ENCODE measurements at regions not wholly inside any gene's neighbourhood (a gene's known extent, or its start where the extent isn't known, plus 50 kb on each side); places are given as distances from the start of the nearest gene placed in this dataset.
"Not testable (repeated sequence)": the region's sequence is repeated elsewhere in the genome, so short reads cannot be mapped to it uniquely, and the experiment has no call there.

- no peak for DNase-seq
Observed at GRCh38 chr6:126821706-126822105, 296.8 kb upstream of the RSPO3 start.

DNA sequence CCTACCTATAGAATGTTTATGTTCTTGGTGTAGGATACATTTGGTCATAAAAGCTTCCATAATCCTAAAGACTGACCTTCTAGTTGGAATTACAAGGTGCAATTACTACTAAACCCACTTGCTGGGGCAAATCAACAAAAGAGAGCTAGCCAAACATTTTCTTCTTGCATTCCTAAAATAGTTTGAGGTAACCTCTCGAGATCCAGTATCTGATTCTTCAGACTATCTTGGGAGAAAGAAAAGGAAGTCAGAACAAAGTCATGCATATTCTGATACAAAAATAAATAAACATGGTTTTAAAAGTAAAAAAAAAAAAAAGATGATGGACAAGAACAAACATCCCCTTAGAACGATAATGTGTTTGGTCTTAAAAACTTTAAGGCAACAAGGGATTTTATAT, 294.2 kb upstream of the RSPO3 start:
- no peak for DNase-seq

DNA sequence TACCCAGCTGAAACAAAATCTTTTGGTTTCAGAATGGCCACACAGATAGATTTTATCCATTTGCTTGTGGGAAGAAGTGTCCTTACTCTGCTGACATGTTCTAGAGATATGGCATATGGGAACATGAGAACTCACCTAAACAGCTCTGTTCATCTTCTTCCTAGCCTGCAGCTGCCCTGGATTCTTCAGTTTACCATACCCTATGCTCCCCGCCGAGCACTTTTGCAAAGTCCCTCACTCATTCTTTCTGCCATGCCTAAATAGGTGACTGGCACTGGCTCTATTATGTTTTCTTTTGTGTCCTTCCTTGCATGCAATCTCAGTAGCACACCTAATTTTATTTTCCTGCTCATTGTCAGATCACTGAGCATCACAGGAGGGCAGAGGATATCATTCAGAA, 293.7 kb upstream of the RSPO3 start:
- DNase-seq, result no peak

DNA sequence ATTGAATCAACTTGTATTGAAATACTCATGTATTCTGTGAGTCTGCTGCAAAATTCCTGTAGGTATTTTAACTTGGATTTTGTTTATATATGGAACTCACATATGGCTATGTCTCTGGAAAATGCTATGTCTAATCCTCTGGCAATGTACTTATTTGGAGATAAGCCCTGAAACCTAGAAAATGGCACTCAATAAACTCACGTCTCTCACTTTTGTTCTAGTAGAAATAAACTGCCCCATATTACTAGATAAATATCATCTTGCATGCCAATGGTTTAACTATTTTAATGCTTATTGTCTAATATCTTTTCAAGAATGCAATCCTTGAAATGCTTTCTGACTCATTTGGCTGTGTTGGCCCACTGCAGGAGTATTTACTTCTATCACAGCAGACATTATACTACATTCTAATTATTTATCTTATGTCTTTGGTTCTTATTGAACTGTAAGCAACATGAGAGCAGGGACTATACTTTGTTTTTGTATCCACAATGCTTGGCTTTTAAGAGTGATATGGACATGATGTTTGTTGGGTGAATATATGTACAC, 292.2 kb upstream of the RSPO3 start:
- DNase-seq, result no peak

DNA sequence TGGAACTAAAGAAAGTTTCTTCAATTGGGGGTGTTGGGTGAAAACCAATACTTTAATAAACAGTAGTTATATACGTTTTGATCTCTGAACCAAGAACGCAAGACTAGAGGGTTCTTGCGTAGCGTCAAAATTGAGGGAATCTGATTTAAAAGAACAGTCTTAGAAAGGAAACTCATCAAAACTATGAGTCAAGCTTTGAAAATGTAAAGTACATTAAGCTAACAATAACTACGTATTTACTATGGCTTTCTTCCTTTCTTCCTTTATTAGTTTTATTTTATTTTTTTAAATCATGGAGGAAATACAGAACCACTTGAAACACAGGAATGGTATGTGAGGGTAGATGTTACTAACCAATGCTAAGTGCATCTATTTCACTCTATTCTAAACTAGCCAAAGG, 287.0 kb upstream of the RSPO3 start:
- no peak for DNase-seq

- no peak for DNase-seq
Observed at GRCh38 chr6:126842769-126843168, 275.7 kb upstream of the RSPO3 start.

GRCh38 chr6:126848119-126848518, 270.4 kb upstream of the RSPO3 start:
- no peak for DNase-seq

- DNase-seq, result no peak
Observed at GRCh38 chr6:126867641-126868040, 250.8 kb upstream of the RSPO3 start.

- DNase-seq, result no peak
Observed at GRCh38 chr6:126873351-126873750, 245.1 kb upstream of the RSPO3 start.

DNA sequence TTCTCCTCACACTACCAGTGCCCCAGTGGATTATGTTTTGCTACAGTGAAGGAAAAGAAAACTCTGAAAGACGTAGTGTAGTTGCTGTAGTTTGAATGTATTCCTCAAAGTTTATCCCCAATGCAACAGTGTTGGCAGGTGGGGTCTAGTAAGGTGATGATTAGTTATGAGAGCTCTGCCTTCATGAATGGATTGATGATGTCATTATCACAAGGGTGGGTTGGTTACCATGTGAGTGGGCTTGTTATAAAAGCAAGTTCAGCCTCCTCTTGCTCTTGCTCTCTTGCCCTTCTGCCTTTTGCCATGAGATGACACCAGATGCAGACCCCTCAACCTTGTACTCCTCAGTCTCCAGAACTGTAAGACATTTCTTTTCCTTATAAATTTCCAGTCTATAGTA, 244.7 kb upstream of the RSPO3 start:
- DNase-seq, result no peak

GRCh38 chr6:126876446-126876845, 242.0 kb upstream of the RSPO3 start:
- DNase-seq, result no peak

GRCh38 chr6:126880964-126881363, 237.5 kb upstream of the RSPO3 start:
- DNase-seq, result no peak

GRCh38 chr6:126886106-126886505, 232.4 kb upstream of the RSPO3 start:
- DNase-seq, result no peak

- DNase-seq, result no peak
Observed at GRCh38 chr6:126888727-126889725, 229.4 kb upstream of the RSPO3 start.

DNA sequence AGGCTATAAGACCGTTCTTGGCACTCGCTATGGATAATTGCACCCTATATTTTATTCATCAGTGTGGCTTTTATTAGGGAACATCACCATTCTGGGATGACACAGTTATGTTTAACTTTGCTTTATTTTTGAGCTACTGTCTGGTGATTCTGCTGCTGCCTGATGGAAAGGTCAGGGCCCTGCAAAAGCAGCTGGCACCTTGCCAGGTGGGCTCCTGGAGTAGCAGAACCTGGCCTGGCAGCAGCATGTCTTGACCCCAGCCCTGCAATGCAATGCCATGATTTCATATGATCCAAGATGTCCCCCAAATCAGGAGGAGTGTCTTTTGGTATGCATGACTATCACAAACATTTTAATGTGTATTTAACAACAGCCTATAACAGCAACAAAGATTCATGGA, 228.4 kb upstream of the RSPO3 start:
- no peak for DNase-seq

- no peak for DNase-seq
Observed at GRCh38 chr6:126891158-126891557, 227.3 kb upstream of the RSPO3 start.

DNA sequence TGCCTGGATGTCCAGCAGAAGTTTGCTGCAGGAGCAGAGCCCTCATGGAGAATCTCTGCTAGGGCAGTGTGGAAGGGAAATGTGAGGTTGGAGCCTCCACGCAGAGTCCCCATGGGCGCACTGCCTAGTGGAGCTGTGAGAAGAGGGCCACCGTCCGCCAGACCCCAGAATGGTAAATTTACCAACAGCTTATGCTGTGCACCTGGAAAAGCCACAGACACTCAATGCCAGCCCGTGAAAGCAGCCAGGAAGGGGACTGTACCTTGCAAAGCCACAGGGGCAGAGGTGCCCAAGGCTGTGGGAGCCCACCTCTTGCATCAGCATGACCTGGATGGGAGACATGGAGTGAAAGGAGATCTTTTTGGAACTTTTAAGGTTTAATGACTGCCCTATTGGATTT, 225.6 kb upstream of the RSPO3 start:
- not testable (repeated sequence) for DNase-seq

- DNase-seq, result no peak
Observed at GRCh38 chr6:126897758-126898157, 220.7 kb upstream of the RSPO3 start.

DNA sequence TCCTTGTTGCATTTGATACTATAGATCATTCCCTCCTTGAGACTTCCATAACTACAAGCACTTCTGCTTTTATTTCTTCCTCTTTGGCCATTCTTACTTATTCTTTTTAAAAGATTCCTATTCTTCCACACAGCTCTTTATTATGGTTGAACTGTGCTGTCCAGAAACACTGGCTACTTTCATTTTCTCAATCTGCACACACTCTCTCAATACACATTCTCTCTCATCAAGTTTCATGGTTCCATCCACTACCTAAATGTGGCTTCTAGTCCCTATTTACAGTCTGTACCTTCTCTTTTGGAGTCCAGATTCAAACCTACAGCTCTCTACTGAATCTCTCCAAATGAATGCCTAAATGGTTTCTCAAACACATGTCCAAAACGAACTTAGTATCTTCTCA, 214.3 kb upstream of the RSPO3 start:
- no peak for DNase-seq

GRCh38 chr6:126905917-126906316, 212.6 kb upstream of the RSPO3 start:
- DNase-seq, result no peak

- DNase-seq, result no peak
Observed at GRCh38 chr6:126907312-126907711, 211.2 kb upstream of the RSPO3 start.

- DNase-seq, result no peak
Observed at GRCh38 chr6:126907996-126908395, 210.5 kb upstream of the RSPO3 start.

GRCh38 chr6:126909493-126909892, 209.0 kb upstream of the RSPO3 start:
- DNase-seq, result no peak

DNA sequence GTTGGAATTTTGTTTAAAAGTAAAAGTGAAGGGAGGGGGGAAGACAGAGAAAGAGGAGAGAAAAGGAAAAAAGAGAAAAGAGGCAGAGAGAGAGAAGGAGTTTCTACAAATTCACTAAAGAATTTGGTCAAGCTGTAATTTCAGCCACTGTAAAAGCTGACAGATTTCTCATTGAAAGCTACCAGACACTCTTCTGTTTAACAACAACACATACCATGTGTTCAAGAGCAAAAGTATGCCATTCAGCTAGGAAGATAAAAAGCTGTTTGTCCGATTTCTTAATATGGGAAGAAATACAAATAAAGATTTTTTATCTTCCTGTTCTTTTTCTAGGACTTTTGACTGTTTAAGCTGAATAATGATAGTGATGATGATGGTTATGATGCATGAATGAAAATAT, 204.8 kb upstream of the RSPO3 start:
- no peak for DNase-seq

DNA sequence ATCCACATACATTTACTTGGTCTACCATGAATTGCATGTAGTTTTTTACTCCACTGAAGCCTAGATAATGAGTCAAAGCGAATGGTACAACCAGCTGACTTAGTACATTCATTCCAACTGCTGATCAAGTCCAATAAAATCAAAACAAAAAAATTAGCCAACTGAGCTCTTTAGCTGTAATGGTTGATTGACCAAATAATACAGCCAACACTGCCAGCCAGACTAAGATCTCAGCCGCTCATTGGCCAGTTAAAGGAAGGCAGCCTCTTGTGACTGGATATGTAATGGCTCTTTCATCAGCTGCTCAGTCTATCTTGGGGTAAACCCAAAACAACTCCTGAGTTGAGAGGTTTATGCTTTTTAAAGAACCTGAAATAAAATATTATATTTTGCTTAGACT, 204.3 kb upstream of the RSPO3 start:
- DNase-seq, result no peak

Data from bone marrow (tissue), 2 donors.